H4 (cell line): ENCODE measurements at regions not wholly inside any gene's neighbourhood (a gene's known extent, or its start where the extent isn't known, plus 50 kb on each side); places are given as distances from the start of the nearest gene placed in this dataset.
"Not testable (repeated sequence)": the region's sequence is repeated elsewhere in the genome, so short reads cannot be mapped to it uniquely, and the experiment has no call there.

Source experiments
- DNase-seq: peaks from one replicate; pipeline ENCODE4 v3.0.0-alpha.2; 2015; ENCODE audit warnings: low spot score

DNA sequence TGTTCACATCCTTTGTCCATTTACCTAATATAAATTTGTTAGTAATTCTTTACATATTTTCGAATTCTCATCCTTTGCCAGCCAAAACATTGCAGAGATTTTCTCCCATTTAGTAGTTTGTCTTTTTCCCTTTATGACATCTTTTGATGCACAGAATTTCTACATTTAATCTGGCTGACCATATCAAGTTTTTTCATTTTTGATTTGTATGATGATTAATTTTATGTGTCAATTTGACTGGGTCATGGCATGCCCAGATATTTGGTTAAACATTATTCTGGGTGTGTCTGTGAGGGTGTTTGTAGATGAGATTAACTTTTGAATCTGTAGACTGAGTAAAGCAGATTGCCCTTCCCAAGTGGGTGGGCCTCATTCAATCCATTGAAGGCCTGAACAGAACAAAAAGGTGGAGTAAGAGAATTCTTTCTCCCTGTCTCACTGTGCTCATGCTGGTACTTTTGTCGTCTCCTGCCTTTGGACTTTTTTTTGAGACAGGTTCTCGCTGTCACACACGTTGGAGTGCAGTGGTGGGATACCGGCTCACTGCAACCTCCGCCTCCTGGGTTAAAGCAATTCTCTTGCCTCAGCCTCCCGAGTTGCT lies 72.1 kb upstream of the EPB41L1 start:
- no peak for DNase-seq

DNA sequence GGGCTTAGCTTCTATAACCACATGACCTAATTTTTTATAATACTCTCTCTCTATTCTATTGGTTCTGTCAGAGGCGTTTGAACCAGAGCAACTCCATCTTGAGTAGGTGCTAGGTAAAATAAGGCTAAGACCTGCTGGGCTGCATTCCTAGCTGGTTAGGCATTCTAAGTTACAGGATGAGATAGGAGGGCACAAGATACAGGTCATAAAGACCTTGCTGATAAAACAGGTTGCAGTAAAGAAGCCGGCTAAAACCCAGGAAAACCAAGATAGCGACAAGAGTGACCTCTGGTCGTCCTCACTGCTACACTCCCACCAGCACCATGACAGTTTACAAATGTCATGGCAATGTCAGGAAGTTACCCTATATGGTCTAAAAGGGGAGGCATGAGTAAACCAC lies 71.3 kb upstream of the EPB41L1 start:
- DNase-seq, result not testable (repeated sequence)

DNA sequence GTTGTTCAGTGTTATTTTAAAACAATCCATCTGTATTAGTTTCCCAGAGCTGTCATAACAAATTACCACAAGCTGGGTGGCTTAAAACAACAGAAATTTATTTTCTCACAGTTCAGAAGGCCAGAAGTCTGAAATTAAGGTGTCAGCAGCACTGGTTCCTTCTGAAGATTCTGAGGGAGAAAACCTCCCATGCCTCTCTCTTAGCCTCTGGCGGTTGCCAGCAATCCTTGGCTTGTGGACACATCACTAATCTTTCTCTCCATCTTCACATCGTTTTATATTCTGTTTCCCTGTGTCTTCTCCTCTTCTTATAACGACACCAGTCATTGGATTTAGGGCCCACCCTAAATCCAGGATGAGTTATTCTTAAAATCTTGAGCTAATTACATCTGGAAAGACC lies 70.2 kb upstream of the EPB41L1 start:
- DNase-seq, result no peak

DNA sequence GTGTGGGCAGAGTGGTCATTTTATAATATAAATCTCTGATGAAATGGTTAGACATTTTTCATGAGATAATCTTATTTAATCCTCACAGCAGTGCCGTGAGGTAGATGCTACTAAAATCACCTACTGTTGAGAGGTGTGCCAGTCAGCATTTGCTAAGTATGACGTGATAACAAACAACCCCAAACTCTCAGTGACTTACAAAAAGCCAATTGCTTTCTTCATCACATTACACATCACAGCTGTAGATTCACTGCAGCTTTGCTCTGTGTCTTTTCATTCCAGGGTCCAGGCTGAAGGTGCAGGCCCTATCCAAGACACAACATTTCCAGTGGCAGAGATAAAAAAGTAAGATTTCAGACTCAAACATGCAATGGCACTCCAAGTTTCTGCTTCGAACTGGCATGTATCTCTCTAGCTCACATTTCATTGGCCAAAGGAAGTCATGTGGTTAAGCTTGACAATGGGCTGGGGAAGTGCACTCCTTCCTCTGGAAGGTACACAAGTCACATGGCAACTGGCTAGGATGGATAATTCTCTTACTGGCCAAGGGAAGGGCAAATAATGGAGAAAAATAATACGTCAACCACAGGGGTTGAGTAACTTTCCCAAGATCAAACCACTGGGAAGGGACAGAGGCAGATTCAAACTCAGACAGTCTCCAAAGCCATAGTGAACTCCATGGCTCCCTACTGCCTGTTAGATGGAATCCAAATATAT lies 69.5 kb upstream of the EPB41L1 start:
- peak; percentile 68 for DNase-seq

DNA sequence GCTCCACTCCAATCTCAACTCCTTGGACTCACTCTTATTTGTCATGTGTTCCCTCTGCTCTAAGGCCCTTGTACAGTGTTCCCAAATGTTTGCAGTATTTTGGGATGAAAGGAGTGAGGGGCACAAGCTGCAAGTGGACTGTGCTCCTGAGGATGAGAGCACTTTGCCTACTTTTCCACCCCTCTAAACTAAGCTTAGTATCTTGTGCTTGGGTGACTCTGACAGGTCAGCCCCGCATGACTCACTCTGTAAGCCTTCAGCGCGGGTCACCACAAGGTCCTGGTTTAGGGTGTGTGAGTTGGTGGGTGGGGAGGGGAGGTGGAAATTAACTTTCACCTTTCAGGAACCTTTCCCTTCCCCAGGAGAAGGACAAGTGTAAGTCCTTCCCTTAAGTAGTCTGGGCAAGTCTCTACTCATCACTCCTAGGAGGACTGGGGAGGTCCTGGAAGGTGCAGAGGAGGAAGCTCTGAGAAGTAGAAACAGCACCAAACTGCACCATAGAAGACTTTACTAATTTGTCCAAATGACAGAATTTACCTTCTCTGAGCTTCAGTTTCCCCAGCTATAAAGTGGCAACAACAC lies 68.8 kb upstream of the EPB41L1 start:
- DNase-seq, result peak; percentile 61

DNA sequence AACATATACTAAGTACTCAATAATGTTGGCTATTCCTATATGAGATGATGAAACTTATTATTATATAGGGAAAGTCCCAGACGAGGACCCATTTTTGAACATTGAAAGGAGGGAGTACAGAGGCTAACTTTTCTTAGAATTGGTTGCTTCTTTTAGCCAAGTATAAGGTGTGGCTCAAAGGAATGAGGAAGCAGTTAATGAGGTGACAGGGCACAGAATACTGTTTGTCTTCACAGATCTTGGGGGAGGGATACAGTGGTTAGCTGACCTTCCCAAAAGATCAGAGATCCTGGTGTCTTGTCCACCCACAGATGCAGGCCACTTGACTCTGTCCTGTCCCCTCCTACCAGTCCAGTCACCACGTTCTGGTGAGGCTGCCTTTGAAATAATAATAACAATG lies 67.8 kb upstream of the EPB41L1 start:
- DNase-seq, result no peak

DNA sequence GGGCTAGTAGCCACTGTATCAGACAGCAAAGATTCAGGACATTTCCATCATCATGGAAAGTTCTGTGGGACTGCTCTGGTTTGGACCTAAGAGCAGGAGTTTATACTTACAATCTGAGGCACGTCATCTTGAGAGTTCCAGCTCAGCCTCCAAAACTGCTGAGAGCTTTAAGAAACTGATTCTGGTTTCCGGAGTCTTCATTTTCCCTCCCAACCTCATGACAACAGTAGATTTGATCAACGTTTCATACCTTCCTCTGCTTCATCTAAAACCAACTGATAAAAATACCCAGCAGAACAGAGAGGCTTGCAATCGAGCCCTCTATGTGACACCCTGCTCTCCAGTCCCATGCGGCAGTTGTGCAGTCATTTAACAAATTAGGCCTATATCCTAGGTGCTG lies 64.3 kb upstream of the EPB41L1 start:
- DNase-seq, result no peak

DNA sequence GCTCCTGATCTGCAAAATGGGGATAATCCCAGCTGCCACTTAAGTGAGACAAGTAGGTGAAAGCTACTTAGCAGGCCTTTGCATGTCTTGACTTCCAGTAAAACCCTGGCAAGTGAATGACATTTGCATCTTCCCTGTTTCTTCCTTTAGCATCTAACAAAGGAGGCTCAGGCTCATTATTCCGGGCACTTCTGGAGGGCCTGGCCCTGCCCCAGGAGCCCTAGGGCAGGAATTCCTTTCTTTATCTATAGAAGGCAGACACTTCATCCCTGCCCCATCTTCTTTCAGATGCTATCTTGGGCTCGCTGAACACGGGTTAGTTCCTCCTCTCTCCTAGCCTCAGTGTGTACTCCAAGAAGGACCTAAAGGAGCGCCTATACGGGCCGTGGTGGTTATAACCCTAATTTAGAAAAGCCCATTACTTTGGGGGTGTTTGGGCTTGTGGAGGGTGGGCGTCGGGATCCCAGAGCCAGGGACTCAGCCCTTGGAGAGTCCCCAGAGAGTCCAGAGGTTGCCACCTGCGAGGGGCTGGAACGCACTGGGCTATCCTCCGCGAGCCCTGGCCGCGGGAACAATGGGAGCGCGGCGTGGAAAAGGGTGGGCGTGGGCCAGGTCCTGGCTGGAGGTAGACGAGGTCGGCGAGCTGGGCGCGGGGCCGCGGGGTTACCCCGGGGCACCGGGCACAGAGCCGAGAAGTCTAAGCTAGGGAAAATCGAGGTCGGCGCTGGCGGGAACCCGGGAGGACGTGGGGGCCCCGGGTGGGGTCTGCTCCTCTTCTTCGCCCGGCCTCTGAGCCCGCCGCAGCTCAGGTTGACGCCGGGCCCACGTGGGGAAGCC lies 62.8 kb upstream of the EPB41L1 start:
- DNase-seq, result no peak

DNA sequence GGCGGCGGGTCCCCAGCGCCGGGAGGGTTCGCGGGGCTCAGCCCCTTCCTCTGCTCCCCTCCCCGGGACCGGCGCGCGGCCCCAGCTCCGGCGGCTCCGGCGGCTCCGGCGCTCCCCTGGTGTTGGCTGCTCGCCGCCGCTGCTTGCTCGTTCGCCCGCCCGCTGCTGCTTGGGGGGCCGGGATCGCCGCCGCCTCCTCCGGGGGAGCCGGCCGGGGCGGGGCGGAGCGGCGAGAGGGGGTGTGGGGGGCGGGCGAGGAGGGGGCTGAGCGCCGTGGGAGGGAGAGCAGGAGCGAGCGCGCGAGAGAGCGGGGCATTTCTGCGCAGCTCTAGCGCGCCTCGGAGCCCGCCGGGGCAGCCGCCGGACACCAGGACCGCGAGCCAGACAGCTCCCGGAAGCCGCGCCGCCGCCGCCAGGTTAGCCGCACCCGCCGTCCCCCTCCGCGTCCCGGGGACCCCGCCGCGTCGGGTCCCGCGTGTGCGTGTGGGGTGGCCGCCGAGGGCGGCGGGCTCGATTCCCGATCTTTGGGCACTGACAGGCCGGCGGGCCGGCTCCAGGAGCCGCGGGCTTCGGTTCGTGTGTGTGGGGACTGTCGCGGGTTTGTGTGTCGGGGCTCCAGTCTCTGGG lies 62.0 kb upstream of the EPB41L1 start:
- no peak for DNase-seq

DNA sequence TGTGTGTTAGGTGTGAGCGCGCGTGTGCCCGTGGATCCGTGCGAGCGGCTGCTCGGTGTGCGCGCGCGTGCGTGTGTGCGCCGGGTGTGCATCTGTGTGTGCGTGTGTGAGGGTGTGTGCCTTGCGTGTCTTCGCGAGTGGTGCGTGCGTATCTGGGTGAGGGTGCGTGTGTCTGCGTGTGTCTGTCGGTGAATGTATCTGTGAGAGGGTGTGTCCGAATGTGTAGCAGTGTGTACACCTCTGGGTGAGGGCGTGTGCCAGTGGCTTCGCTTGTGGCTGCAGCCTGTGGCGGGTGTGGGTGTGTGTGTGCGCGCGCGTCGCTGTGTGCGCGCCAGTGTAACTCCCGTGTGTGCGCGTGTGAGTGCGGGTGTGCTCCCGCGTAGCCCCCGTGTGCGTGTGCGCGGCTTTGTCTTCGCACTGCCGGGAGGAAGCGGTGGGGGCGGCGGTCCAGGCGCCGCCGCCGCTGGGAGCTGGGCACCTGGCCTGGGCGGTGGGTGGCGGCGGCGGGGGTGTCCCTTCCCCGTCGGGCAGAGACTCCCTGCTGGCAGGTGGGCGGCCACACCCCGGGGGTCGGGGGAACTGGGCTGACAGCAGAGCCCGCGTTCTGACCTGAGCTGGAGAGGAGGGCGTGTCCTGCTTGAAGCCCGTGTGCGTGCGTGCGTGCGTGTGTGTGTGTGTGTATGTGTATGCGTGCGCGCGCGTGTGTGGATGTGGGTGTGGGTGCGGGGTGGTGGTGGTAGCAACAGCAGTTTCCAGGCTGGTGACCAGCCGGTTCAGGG lies 61.3 kb upstream of the EPB41L1 start:
- DNase-seq, result no peak

DNA sequence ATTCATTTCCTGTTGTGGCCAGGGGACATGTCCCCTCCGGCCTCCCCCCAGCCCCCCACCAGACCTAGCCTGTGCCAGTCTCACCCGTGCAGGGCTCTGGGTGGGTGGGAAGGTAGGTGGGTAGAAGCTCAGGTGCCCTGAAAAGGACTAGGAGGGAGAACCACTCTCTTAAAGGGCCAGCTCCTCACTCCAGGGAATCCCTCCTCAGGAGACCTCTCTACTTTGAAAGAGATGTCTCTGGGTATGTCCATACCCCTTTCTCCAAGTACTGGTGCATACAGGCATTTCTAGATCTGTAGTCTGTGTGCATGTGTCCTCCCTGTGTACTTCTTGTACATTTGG lies 60.8 kb upstream of the EPB41L1 start:
- DNase-seq, result no peak

DNA sequence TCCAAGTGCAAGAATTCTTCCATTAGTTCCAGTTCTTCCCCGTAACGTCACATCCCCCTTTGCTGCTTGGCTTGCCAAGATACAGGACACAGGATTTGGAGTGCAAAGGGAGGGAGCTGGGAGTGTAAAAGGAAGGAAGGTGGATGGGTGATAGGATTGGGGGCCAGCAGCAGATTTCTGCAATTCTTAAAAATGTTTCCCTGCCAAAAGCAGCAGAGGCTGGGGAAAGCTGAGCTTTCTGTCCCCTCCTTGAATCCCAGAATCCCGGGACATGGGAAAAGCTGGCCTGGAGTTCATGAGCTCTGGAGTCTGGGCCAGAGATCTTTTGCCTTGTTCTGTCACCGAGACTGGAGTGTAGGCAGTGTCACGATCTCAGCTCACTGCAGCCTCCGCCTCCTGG lies 60.0 kb upstream of the EPB41L1 start:
- DNase-seq, result no peak

DNA sequence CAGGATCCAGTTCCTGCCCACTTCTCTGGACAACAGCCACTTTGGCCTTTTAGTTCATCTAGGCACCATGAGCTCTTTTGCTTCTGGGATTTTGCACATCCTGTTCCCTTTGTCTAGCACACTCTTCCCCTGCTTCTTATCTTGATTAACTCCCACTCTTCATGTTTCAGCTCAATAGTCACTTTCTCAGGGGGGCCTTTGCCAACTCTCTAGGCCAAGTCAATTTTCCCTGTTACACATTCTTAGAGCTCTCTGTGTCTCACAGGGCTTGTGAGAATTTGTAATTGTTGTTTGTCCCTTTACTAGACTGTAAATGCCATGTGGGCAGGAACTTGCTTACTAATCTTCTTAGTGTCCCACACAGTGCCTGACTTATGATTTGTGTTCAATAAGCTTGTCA lies 58.1 kb upstream of the EPB41L1 start:
- DNase-seq, result no peak

DNA sequence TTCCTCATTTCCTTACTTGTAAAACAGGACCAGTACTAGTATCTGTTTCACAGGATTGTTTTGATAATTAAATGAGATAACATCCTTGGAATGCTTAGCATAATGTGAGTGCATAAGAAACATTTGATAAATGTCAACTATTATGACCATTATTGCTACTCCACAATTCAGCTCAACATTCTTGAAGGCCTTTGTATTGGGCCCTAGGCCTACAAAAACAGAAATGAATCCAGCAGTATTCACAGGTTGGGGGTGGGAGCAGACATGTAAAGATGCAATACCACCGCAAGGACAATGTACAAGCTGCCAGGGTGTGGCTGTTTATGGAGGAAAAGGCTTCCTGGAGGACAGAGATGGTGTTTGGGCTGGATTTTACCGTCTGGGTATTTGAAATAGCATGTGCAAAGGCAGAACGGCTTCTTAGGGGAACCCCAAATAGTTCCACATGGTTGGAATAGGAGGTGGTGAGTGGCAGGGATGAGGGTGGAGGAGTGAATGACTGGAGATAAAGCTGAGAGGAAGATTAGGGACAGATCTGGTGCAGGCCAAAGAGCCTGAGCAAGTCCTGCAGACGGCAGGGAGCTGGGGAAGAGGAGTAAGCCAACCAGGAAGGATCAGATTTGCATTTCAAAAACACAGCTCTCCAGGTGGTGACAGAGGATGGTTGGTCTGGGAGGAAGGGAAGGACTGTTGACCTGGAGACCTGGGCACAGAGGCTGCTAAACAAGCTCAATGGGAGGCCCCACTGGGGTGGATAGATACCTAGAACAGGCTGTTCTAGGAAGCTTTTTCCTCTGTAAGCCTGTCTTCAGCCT lies 57.0 kb upstream of the EPB41L1 start:
- DNase-seq, result no peak

DNA sequence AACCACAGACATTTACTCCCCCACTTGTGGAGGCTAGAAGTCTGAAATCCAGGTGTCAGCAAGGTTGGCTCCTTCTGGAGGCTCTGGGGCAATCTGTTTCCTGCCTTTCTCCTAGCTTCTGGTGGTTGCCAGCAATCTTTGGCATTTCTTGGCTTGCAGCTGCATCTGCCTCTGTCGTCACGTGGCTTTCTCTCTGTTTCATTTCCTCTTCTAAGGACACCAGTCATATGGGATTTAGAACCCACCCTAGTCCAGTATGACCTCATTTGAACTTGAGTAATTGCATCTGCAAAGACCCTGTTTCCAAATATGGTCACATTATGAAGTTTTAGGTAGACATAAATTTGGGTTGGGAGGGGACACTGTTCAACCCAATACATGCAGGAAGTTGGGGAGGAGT lies 56.2 kb upstream of the EPB41L1 start:
- DNase-seq, result peak; percentile 68

DNA sequence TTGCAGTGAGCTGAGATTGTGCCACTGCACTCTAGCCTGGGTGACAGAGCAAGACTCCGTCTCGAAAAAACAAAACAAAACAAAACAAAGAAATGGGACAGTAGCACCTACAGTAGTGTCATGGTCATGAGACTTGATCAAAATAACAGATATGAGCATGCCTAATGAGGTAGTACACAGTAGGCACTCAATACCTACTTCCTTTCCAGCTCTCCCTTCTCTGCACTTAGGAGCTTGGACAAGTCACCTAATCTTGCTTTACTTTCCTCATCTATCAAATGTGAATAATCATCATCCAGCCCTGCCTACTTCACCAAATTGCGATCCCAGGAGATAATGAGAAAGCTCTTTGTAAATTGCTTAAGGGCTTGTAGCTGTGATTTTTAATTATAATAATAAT lies 55.4 kb upstream of the EPB41L1 start:
- DNase-seq, result no peak

DNA sequence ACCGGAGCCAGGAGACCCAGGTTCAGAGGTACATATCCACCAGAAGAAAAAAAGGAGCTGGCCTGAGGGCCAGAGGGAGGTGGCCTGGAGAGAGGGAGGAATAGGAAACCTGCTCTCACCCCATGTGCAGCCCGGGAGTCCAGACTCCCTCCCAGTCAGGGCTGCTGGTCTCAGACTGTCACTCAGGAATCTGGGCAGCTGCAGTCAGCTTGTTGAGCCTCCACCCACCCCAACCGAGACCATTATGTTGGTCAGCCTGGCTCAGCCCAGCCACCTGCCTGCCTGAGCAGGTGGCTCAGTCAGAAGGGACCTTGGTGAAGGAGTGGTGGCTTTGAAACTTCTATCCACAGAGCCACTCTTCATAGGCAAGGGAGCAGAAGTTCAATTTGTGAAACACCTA lies 53.3 kb upstream of the EPB41L1 start:
- no peak for DNase-seq

DNA sequence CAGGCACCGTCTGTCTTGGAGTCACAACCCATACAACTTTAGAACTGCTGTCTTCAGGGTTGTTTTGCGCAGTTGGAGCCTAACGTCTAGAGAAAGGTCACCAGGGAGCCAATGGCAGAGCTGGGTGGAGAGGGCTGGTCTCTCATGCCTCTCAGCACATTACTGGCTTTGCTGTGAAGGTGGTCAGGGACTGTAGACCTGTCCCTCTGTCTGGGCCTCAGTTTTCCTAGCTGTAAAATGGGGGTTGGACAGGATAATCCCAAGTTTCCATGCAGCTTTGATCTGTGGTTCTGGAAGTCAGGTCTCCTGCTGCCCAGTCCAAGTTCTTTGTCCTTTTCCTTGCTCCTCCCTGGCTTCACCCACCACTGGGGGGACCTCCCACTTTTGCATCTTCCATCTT lies 52.2 kb upstream of the EPB41L1 start:
- no peak for DNase-seq

DNA sequence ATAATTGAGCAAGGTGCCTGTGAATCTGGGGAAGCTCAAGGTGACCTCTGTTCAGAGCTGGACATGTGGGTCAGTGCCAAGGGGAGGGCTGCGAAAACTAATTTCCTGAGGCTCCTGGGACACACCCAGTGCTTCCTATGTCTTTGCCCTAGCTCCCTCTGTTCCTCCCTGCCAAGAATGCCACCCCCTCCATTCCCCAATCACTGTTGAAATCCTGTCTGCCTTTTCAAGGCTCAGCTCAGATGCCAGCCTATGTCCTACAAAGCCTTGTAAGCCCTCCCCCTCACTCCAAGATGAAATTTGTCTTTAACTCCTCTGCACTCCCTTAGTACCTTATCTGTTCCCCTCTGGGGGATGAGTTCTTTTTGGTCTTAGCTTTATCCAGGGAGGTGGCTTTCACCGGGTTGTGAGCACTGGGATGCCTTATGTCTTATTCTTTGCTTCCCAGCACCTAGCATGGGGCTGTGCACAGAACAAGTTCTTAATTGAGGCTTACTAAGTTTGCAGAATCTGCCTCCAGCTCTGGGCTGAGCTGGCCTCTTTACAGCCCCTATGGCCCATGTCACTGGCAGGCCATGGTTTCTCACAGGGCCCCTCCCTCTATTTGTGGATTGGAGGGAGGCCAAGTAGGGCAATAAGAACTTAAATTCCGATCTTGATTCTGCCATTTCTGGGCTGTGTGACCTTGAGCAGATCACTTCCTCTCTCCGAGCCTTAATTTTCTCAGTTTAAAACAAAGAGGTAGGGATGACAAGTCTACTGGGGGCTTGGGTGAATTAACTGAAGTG lies 51.5 kb upstream of the EPB41L1 start:
- no peak for DNase-seq

DNA sequence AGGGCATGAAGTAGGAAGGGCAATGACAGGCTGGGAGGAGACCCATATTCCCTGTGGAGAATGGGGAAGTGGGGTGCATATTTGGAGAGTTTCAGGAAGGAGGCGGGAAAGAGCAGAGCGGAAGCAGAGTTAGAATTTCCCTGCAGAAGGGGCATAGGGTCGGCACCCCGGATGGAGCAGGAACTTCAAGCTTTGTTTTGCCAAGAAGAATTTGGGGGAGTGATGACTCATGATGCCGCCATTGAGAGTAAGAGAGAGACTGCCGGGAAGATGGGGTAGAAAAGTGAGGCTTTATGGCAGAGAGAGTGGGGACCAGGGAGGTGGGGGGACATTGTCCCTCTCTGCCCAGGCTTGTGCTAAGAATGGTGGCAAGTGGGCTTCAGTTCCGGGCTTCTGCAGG lies 50.3 kb upstream of the EPB41L1 start:
- DNase-seq, result no peak
